Stimulated activated CD4-positive, alpha-beta T cell treated with anti-CD3 and anti-CD28 coated beads, Interleukin-1b, Interleukin-23, amount 100 ng/mL, for 4 hours (primary cell): ENCODE measurements at regions not wholly inside any gene's neighbourhood (a gene's known extent, or its start where the extent isn't known, plus 50 kb on each side); places are given as distances from the start of the nearest gene placed in this dataset.
"Not testable (repeated sequence)": the region's sequence is repeated elsewhere in the genome, so short reads cannot be mapped to it uniquely, and the experiment has no call there.

Experiments used
- DNase-seq, 2 donors: peaks; one replicate each; pipeline ENCODE4 v3.0.0-alpha.2; 2020; ENCODE audit warnings: low read depth in 2 of 2

- DNase-seq: no peak
Measured at GRCh38 chr3:8136553-8136952, 365.1 kb upstream of the LMCD1 start.

- DNase-seq: no peak
Measured at GRCh38 chr3:8143186-8143585, 358.4 kb upstream of the LMCD1 start.

DNA sequence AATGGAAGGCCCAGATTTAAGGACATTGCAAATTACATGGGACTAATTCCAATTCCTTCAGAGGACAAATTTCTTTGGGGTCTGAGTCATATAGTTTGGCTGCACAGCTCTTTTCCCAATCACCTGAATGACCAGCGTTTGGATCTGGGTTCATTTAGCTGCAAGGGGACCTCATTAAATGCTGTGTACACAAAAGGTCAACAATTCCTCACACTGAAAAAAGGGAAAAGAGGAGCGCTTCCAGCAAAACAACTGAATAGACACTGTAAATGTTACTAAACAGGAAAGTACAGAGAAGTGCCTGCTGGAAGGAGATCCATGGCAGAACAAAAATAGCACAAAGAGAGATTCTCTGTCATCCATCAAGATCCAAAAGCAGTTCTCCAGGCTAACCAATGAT is 356.0 kb upstream of the LMCD1 start:
- DNase-seq: no peak

DNA sequence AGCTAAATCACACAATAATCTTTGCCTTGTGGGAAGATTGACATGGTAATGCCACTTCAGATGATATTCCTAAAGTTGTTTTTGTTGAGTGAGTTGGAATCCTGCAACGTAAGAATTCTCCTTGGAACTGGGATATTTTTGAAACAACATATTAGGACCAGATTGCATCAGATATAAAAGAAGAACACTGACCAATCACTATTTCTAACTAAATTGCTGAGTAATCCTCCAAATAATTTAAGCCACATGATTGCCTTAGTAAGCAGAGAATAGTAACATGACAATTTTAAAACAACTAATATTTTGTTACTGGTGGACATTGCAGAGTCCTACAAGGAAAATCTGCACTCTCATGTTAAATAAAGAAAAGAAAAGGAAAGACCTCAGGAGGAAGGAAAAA is 353.9 kb upstream of the LMCD1 start:
- DNase-seq: no peak

DNA sequence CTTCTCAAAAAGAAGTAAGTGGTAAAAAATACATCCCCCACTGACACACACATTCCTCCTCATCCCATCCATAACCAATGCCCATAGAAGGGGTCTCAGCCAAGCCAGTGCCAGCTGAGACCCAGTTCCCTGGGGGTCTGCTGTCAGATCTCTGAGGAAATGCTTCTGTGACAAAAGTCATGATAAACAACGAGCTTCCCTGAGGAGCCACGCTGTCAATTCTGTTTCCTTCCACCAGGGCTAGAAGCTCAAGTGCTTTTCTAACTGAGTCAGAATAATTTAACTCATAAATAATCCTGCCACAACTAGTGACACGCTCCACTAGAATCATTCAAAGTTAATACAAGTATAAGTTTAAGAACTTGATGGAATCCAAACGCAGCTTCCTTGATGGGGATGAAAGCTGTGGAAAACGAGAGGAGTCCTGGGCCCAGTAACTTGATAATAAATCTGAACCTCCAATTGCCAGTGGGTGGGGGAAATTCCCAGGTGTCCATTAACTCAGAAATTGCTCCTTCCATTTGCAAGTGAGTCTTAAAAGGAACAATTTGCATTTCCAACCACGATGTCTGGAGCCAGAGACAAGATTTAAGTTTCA is 348.7 kb upstream of the LMCD1 start:
- no peak for DNase-seq

DNA sequence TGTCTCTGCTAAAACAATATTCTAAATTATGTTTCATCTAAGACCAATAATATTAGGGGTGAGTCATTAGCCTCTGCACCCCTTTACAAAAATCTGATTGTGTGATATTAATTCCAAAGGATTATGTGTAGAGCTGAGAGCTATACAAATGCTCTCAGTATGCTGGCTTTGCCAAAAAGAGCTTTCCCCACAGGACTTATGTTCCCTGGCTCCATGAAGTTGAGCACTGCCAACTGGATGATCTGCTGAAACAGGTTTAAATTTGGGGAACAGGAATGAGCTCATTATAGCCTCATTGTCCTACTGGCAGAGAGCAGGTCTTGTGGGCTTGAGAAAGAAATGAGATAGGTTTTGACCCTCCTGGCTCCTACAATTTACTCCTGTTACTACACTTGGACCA is 347.8 kb upstream of the LMCD1 start:
- no peak for DNase-seq

DNA sequence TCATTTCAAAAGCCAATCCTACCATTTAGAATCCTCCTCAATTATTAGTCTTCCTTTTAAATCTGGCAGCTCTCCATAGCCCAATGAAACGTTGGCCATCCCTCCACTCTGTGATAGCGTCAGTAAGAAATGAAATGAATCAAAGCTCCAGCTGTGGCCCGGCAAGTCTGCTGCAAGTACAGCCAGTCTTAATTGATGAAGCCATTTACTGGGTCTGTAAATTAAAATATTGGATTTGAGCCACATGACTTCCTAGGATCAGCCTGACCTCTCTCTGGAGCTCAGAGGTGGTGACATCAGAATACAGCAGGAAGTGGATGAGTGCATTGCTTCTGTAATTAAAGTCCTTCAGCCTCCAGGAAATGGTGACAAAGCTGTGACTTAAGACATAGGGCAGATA is 347.0 kb upstream of the LMCD1 start:
- no peak for DNase-seq

DNA sequence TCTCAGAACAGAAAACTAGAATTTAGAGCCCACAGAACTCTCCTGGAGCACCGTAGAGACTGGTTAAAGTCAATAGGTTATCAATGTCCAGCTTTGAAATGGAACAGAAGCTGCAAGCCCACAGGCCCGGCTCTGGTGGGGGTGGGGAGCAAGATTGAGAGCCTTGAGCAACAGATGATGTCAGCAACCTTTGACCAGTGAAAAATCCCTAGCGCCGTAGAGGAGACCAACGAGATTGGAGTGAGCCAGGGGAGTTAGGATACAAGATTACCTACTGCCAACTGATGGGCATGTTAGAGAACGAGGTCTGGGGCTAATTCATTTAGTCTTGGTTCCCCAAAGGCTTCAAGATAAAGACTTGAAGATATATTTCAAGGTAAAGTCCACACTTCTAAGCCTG is 345.5 kb upstream of the LMCD1 start:
- DNase-seq: no peak

- DNase-seq: no peak
Measured at GRCh38 chr3:8156831-8157230, 344.8 kb upstream of the LMCD1 start.

DNA sequence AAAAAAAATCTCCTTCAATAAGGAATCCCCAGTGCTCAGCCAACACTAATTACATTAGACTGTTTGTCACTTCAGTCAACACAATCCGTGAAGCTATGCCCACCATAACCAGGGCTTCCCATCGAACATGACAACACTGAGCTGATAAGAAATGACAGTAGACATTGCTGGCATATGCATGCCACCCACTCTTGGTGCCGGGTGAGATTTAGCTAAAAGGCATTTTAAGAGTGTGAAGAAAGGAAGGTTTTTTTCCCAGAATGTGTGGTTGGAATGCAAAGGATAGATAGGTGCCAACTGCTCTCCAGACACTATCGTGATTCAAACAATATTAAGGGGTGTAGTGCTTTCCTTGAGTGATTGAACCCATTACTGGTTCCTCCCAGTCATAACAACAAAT is 344.0 kb upstream of the LMCD1 start:
- no peak for DNase-seq

DNA sequence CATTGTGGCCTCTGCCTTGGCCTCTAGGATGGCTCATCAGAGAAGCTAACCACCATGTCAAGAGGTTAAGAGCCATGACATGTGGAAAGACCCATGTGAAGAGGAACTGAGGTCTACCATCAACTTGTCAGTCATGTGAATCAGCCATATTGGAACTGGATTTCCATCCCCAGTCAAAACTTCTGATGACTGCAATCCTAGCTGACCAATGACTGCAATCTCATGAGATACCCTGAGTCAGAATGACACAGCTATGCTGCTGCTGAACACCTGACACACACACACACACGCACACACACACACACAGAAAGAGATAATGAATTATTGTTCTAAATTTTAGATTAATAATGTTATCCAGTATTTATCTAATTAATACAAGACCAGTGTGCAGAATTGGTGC is 337.5 kb upstream of the LMCD1 start:
- DNase-seq: no peak

DNA sequence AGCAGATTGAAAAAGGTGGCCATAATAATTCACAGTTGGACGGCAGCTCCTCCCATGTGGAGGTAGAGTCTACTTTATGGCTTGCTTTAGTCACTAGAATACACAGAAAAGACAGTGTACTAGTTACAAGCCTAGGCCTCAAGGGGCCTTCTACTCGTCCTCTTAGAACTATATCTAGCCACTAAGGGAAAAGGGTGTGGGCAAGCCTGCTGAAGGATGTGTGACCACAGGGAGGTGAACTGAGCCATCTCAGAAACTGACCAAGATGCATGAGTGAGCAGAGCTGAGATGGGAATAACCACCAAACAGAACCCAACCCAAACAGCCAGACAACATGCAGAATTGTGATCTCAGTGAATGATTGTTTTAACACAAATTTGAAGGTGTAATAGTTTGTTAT is 335.6 kb upstream of the LMCD1 start:
- no peak for DNase-seq

DNA sequence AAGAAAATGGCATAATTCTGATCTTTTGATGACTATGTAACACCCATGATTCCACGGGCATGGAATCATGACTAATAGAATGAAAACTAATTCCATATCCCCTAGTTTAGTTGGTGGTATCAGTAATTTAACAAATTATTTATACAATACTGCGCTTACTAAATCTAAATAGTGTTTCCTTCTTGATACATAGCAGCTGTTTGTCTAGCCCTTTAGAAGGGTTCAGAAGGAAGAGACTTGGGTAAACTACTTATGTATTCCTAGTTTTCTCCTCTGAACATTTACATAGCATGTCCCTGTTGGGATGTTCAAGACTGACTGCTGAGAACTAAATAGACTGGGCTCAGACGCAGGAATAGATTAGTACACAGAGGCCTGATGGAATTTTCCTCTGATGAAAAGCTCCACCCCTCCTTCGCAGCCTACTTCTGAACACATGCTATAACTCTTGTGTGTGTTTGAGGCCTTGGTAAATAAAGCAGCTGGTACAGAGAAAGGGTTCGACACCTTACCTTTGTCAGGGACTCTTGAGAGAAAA is 330.6 kb upstream of the LMCD1 start:
- no peak for DNase-seq

DNA sequence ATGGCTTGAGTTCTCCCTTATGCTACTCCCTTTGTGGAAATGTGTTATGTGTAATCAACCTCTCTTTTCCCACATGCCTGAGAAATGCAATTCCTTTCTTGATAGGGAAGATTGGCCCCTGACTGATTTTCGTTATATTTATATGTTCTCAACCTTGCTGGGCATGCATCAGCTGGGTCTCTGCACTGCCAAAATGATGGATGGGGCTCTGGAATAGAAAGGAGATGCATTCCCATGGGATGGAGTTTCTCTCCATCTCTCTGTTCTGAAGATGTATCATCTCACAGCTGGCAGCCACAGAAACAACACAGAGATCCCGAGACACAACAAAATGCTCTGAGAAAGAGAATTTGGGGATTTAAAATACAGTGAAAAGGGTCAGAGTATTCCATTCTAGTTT is 327.7 kb upstream of the LMCD1 start:
- no peak for DNase-seq

GRCh38 chr3:8176759-8177483 is 324.7 kb upstream of the LMCD1 start:
- DNase-seq: not testable (repeated sequence)

GRCh38 chr3:8178516-8178915 is 323.1 kb upstream of the LMCD1 start:
- not testable (repeated sequence) for DNase-seq

DNA sequence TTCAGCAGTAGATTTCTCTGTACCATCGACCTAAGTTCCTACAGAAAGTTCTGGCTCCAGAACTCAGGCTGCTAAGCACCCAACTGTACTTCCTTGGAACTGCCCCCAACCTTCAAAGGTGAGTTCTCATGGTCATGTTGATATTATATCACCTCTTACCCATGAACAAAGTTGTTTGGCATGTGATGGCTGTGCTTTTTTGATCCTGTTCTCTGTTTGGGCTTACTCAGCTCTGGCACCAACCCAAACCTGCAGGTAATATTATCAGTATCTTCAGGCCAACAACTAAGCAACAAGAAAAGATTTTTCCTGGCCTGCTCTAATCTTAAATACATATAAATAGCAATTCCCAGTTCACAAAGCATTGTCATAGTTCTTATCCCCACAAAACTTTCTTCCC is 318.7 kb upstream of the LMCD1 start:
- DNase-seq: no peak

DNA sequence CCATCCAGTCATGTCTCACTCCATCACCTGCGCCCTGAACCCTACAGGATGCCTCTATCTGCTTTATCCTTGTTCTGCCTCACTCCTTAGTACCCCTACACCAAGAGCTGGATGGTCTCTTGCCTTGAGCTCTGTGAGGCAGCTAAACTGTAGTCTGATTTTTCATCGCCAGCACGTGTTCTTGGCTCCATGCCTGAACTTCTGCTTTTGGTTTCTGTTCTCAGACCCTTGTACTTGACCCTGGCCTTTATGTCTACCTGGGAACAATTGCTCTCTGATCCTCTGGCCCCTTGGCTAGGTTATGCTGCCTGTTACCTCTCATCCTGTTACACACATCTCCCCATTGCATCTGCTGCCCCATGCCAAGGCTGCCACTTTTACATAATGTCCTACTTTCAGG is 318.0 kb upstream of the LMCD1 start:
- no peak for DNase-seq

- no peak for DNase-seq
Measured at GRCh38 chr3:8186213-8186612, 315.4 kb upstream of the LMCD1 start.

DNA sequence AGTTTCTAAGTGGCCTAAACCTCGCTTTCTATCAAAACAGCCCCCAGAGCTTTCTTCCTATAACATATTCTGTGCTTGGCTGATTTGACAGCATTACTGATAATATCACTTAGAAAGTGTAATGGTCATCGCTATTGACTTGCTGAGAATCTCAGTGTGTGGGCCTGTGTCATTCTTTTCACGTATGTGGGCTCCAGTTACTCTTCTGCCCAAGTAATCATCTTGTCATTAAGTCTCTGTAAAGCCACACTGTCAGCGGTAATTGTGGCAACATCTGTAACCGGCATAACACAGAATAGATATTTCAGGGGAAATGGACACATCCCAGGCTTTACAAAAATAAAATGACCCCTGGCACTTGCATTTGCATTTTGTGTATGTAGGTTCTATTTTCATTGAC is 313.6 kb upstream of the LMCD1 start:
- no peak for DNase-seq

DNA sequence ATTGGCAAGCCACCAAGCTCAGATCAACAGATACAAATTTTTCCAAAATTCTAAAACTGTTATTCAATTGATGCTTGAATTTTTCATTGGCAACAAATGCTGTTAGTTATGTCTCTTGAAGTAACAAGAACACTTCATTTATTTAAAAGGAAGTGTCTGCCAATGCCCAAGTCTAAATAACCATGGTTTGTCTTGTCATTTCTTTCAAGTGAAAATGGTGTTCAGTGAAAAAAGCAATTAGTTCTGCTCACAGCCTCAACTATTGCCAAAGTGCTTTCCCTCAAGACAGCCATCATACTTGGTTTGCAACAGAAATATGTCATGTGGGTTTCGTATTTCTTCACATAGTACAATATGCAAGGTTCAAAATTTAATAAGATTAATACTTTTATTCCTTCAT is 312.6 kb upstream of the LMCD1 start:
- DNase-seq: no peak

DNA sequence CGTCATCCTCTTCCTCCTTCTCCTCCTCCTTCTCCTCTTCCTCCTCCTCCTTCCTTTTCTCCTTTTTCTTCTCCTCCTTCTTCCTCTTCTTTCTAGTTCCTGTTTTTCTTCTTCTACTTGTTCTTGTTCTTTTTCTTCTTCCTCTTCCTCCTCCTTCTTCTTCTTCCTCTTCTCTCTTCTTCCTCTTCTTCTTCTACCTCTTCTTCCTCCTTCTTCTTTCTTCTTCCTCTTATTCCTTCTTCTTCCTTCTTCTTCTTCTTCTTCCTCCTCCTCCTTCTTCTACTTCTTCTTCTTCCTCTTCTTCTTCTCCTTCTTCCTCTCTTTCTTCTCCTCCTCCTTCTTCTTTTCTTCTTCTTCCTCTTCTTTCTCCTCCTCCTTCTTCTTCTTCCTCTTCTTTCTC is 310.2 kb upstream of the LMCD1 start:
- DNase-seq: no peak

GRCh38 chr3:8197384-8197783 is 304.2 kb upstream of the LMCD1 start:
- DNase-seq: no peak

DNA sequence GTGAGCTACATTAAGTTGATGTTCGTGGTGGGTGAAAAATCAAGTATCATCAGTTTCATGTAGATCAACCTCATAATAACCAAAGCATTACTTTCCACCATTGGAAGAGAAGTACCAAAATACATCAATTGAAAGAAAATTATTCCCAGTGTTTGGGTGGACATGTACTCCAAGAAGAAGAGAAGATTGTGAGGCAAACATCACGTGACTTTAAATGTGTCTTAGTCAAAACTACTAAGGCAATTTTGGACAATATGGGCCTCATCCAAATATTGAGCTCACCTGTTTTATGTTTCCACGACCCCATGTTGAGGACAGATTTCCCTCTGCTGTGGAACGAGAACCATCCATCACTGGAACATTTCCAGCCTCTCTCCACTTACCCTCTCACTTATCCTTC is 303.0 kb upstream of the LMCD1 start:
- no peak for DNase-seq
